Adrenal gland (tissue), 9 donors: ENCODE measurements at regions not wholly inside any gene's neighbourhood (a gene's known extent, or its start where the extent isn't known, plus 50 kb on each side); places are given as distances from the start of the nearest gene placed in this dataset.
"Not testable (repeated sequence)": the region's sequence is repeated elsewhere in the genome, so short reads cannot be mapped to it uniquely, and the experiment has no call there.

Source experiments
- DNase-seq, 7 donors: peaks; one replicate each; pipeline ENCODE4 v3.0.0-alpha.2; 2019 to 2020
- H3K27ac ChIP-seq, 5 donors: fragments of 200-600 bp; sonication (generic) in 4 of 5; 1 replicate in 3 of 5; 2 replicates in 2 of 5; pipeline versions ENCODE4 v1.5.1 to v1.8.0; 2016 to 2020; ENCODE audit warnings: mild to moderate bottlenecking in 1 of 5
- H3K27me3 ChIP-seq: fragments of 200-600 bp; 2 replicates; pipeline ENCODE4 v1.8.0; 2021
- H3K36me3 ChIP-seq, 2 donors: fragments of 200-600 bp; replicated peaks in 1 of 2; 1 replicate in 1 of 2; 2 replicates in 1 of 2; pipeline versions ENCODE4 v1.5.1 to v1.8.0; 2018 to 2022
- H3K4me1 ChIP-seq, 2 donors: fragments of 200-600 bp; replicated peaks in 1 of 2; 1 replicate in 1 of 2; 2 replicates in 1 of 2; pipeline versions ENCODE4 v1.5.1 to v1.8.0; 2018 to 2021
- H3K4me3 ChIP-seq, 4 donors: fragments of 200-600 bp; sonication (generic) in 3 of 4; one replicate each; pipeline ENCODE4 v1.5.1; 2016 to 2018
- H3K9me3 ChIP-seq, 3 donors: fragments of 200-600 bp; sonication (generic) in 1 of 3; replicated peaks in 1 of 3; 1 replicate in 2 of 3; 2 replicates in 1 of 3; pipeline versions ENCODE4 v1.5.1 to v1.8.0; 2016 to 2021
- CTCF ChIP-seq, 6 experiments: fragments of 450-650 bp in 4 of 6; fragments of 200-600 bp in 2 of 6; sonication (generic) in 1 of 6; IDR thresholded peaks; 1 replicate in 5 of 6; 2 replicates in 1 of 6; pipeline versions ENCODE4 v1.5.1 to v1.8.0; 2016 to 2021; ENCODE audit warnings: antibody characterized with exemption in 6 of 6, mild to moderate bottlenecking in 2 of 6, moderate library complexity in 1 of 6
- POLR2A ChIP-seq, 2 donors: fragments of 450-650 bp; IDR thresholded peaks; one replicate each; pipeline ENCODE4 v1.6.1; 2017; ENCODE audit warnings: antibody characterized with exemption in 2 of 2, mild to moderate bottlenecking in 2 of 2, moderate library complexity in 1 of 2
- WGBS, 4 donors: extraction: QIAGEN DNeasy Blood & Tissue Kit in 2 of 4; methylation state at CpG; one replicate each; pipeline versions ENCODE4 v1.1.5 to v1.1.7; 2013 to 2017; 5-methylcytosine and 5-hydroxymethylcytosine counted together
- intact Hi-C, 2 donors: fragments of 100-400 bp; cut with DNase I; formaldehyde crosslinking; loops; one replicate each; pipeline versions ENCODE4 v1.14.1 to v1.15.0; 2022 to 2023
- donor health status: healthy with polysubstance abuse.
- donor health status: Bipolar disorder and iron deficiency.
- donor health status: DM: yes; HTN: yes; CAD: no.
- donor health status: DM: no; HTN: no; CAD: no.
- donor health status: DM: no; HTN: no; CAD: no.

- TF ChIP-seq CTCF (IDR thresholded peaks at IDR 0.05): no peak
- no peak for TF ChIP-seq POLR2A (IDR thresholded peaks at IDR 0.05)
- no peaks in the 10 kb centered on the region for H3K27me3 ChIP-seq
- WGBS, 4 donors: 78 to 83% (median 82%) methylated on average over 7 of the region's 7 CpGs
- no peak overlapping the region for H3K27ac ChIP-seq
- H3K4me3 ChIP-seq: no peak overlapping the region
- intact Hi-C loops: no loop called here
- H3K36me3 ChIP-seq: no peaks in the 10 kb centered on the region
- no peaks in the 10 kb centered on the region for H3K9me3 ChIP-seq
- H3K4me1 ChIP-seq: no peaks in the 10 kb centered on the region
- no peak for DNase-seq
Observed at GRCh38 chr7:51824050-51824449, 507.4 kb upstream of the COBL start.

- intact Hi-C loops: no loop called here
- Histone ChIP-seq H3K36me3 (no peaks in the 10 kb centered on the region), H3K27ac (no peak overlapping the region), H3K27me3 (no peaks in the 10 kb centered on the region), H3K9me3 (no peaks in the 10 kb centered on the region), H3K4me3 (no peak overlapping the region), H3K4me1 (no peaks in the 10 kb centered on the region)
- 68 to 78% (median 78%) methylated on average over 3 of the region's 3 CpGs for WGBS, 4 donors
- TF ChIP-seq POLR2A (IDR thresholded peaks at IDR 0.05): no peak
- TF ChIP-seq CTCF (IDR thresholded peaks at IDR 0.05): no peak
- no peak for DNase-seq
Observed at GRCh38 chr7:51823437-51823836, 506.8 kb upstream of the COBL start.

- TF ChIP-seq CTCF (IDR thresholded peaks at IDR 0.05) (no peak), POLR2A (IDR thresholded peaks at IDR 0.05) (no peak)
- H3K9me3 ChIP-seq: no peaks in the 10 kb centered on the region
- no peak overlapping the region for H3K4me3 ChIP-seq
- 79 to 85% (median 83%) methylated on average over 5 of the region's 5 CpGs for WGBS, 4 donors
- H3K27me3 ChIP-seq: no peaks in the 10 kb centered on the region
- DNase-seq: no peak
- intact Hi-C loops: no loop called here
- no peak overlapping the region for H3K27ac ChIP-seq
- H3K4me1 ChIP-seq: no peaks in the 10 kb centered on the region
- H3K36me3 ChIP-seq: no peaks in the 10 kb centered on the region
Observed at GRCh38 chr7:51817694-51818225, 501.2 kb upstream of the COBL start.

GRCh38 chr7:51805783-51806431, 489.3 kb upstream of the COBL start:
- H3K27ac ChIP-seq, H3K4me3 ChIP-seq, H3K4me1 ChIP-seq, DNase-seq, H3K27me3 ChIP-seq, intact Hi-C loops, H3K36me3 ChIP-seq, H3K9me3 ChIP-seq: not testable (repeated sequence)
- 87 to 97% (median 95%) methylated on average over 15 to 41 of the region's 41 CpGs for WGBS, 4 donors

GRCh38 chr7:51802718-51803117, 486.1 kb upstream of the COBL start:
- intact Hi-C loops: no loop called here
- 39 to 58% (median 47%) methylated on average over 5 of the region's 5 CpGs for WGBS, 4 donors
- Histone ChIP-seq H3K9me3 (no peaks in the 10 kb centered on the region), H3K27me3 (no peaks in the 10 kb centered on the region), H3K4me1 (no peaks in the 10 kb centered on the region), H3K36me3 (no peaks in the 10 kb centered on the region), H3K27ac (no peak overlapping the region), H3K4me3 (no peak overlapping the region)
- no peak for DNase-seq
- TF ChIP-seq POLR2A (IDR thresholded peaks at IDR 0.05) (no peak), CTCF (IDR thresholded peaks at IDR 0.05) (no peak)
